Prostate gland (tissue), 2 donors: ENCODE measurements at regions not wholly inside any gene's neighbourhood (a gene's known extent, or its start where the extent isn't known, plus 50 kb on each side); places are given as distances from the start of the nearest gene placed in this dataset.

ENCODE experiments used
- CTCF ChIP-seq, 4 experiments: fragments of 200-600 bp in 2 of 4; fragments of 450-650 bp in 2 of 4; sonication (generic) in 2 of 4; IDR thresholded peaks; 1 replicate in 3 of 4; 2 replicates in 1 of 4; pipeline ENCODE4 v1.5.1; 2016 to 2019; ENCODE audit warnings: antibody characterized with exemption in 4 of 4, mild to moderate bottlenecking in 2 of 4, moderate library complexity in 2 of 4
- POLR2A ChIP-seq: fragments of 450-650 bp; IDR thresholded peaks from one replicate; pipeline ENCODE4 v1.6.1; 2016; ENCODE audit warnings: antibody characterized with exemption, mild to moderate bottlenecking

GRCh38 chr18:23354625-23355024, 98.5 kb upstream of the RIOK3 start:
- TF ChIP-seq POLR2A (no peak), CTCF (IDR thresholded peaks at IDR 0.05) (no peak)
